ENCODE measurements at regions not wholly inside any gene's neighbourhood (a gene's known extent, or its start where the extent isn't known, plus 50 kb on each side); places are given as distances from the start of the nearest gene placed in this dataset.

DNA sequence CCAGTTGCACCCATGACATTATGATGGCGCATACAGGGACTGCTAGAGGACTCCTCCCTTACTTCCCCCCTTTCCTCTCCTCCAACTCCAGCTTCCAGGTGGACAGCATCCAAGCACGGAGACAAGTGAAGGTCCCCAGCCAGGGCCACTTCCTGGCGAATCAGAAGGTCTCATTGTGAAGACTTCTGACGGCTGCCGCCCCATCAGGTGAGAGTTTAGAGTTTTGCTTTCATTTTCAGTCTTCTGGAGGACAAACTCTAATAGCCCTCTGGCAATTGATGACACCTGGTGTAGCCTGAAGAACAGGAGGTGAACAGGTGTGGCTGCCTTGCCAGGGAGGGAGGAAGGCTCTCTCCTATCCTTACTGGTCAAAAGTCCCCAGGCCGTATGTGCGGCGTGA, 77.3 kb upstream of the KCNH7 start:
- CTCF ChIA-PET (ENCODE audit: partially characterized antibody): no interaction called here
- Mint-ChIP-seq H3K9me3 (peaks cover 0 to 4% (median 0%) of the 10 kb centered on the region in 8 donors), H3K27ac (no peak overlapping the region), H3K4me1 (no peaks in the 10 kb centered on the region), H3K27me3 (no peaks in the 10 kb centered on the region), H3K36me3 (no peaks in the 10 kb centered on the region), H3K4me3 (no peak overlapping the region)
- Histone ChIP-seq H3K4me1 (ENCODE audit: insufficient read depth, low read length) (no peaks in the 10 kb centered on the region), H3K36me3 (ENCODE audit: insufficient read depth, low read length) (no peaks in the 10 kb centered on the region), H3K4me3 (ENCODE audit: low read length in 2 of 2) (no peak overlapping the region), H3K27me3 (ENCODE audit: insufficient read depth, low read length) (no peaks in the 10 kb centered on the region), H3K27ac (ENCODE audit: low read depth, low read length) (no peak overlapping the region), H3K9me3 (ENCODE audit: control insufficient read depth in 1 of 2, low read length in 2 of 2) (no peaks in the 10 kb centered on the region)
- POLR2A ChIA-PET (ENCODE audit: partially characterized antibody): no interaction called here
- intact Hi-C loops (cut with micrococcal nuclease): no loop called here
- DNase-seq: no peak

DNA sequence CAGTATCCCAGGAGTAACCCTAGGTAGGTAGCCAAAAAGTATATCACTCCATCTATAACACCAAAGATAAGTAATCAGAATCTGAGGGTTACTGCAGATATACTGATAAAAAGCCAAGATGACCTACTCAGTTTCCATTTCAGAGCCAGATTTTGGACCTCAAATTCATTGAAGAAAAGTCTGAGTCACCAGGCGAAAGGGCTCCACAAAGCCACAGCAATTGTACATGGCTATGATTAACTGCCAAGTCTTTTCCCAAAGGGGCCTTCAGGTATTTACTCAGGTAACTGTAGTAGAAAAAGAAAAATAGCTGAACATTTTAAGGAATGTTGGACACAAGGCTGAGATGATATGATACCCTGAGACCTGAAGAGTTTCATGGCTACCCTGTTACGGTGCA, 75.6 kb upstream of the KCNH7 start:
- Histone ChIP-seq H3K27ac (ENCODE audit: low read depth, low read length) (no peak overlapping the region), H3K36me3 (ENCODE audit: insufficient read depth, low read length) (no peaks in the 10 kb centered on the region), H3K27me3 (ENCODE audit: insufficient read depth, low read length) (no peaks in the 10 kb centered on the region), H3K4me3 (ENCODE audit: low read length in 2 of 2) (no peak overlapping the region), H3K9me3 (ENCODE audit: control insufficient read depth in 1 of 2, low read length in 2 of 2) (no peaks in the 10 kb centered on the region), H3K4me1 (ENCODE audit: insufficient read depth, low read length) (no peaks in the 10 kb centered on the region)
- no peaks in the 10 kb centered on the region for H3K27me3 Mint-ChIP-seq
- no peaks in the 10 kb centered on the region for H3K4me1 Mint-ChIP-seq
- no peaks in the 10 kb centered on the region for H3K36me3 Mint-ChIP-seq
- H3K9me3 Mint-ChIP-seq: peaks cover 0 to 4% (median 2%) of the 10 kb centered on the region in 8 donors
- ChIA-PET POLR2A (ENCODE audit: partially characterized antibody) (no interaction called here), CTCF (ENCODE audit: partially characterized antibody) (no interaction called here)
- no peak overlapping the region for H3K27ac Mint-ChIP-seq
- intact Hi-C loops (cut with micrococcal nuclease): no loop called here
- DNase-seq: no peak
- H3K4me3 Mint-ChIP-seq: no peak overlapping the region

DNA sequence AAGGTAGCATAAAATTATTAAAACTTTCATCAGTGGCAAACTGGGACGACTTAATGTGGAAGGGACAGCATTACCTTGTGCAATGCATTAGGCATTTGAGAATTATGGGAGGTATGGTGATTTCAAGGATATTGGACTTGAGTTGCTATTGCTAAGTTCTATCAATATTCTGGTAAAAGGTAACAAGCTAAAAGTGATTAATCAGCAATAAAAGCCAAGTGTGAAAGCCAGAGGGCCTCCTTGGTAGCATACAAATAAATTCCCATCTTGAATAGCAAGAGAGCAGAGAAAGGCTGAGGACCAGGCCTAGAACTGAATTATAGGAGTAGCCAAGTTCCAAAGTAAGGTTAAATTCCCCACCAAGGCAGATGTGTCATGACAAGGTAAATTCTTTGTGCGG, 74.2 kb upstream of the KCNH7 start:
- no peak overlapping the region for H3K27ac ChIP-seq (ENCODE audit: low read depth, low read length)
- peaks cover 0 to 5% (median 2%) of the 10 kb centered on the region in 8 donors for H3K9me3 Mint-ChIP-seq
- H3K4me1 Mint-ChIP-seq: no peaks in the 10 kb centered on the region
- no peaks in the 10 kb centered on the region for H3K36me3 ChIP-seq (ENCODE audit: insufficient read depth, low read length)
- no peaks in the 10 kb centered on the region for H3K4me1 ChIP-seq (ENCODE audit: insufficient read depth, low read length)
- H3K27me3 Mint-ChIP-seq: no peaks in the 10 kb centered on the region
- H3K4me3 ChIP-seq (ENCODE audit: low read length in 2 of 2): no peak overlapping the region
- H3K4me3 Mint-ChIP-seq: no peak overlapping the region
- ChIA-PET POLR2A (ENCODE audit: partially characterized antibody) (no interaction called here), CTCF (ENCODE audit: partially characterized antibody) (no interaction called here)
- no peaks in the 10 kb centered on the region for H3K36me3 Mint-ChIP-seq
- no peak for DNase-seq
- no peaks in the 10 kb centered on the region for H3K27me3 ChIP-seq (ENCODE audit: insufficient read depth, low read length)
- H3K9me3 ChIP-seq (ENCODE audit: control insufficient read depth in 1 of 2, low read length in 2 of 2): no peaks in the 10 kb centered on the region
- intact Hi-C loops (cut with micrococcal nuclease): no loop called here
- H3K27ac Mint-ChIP-seq: no peak overlapping the region

DNA sequence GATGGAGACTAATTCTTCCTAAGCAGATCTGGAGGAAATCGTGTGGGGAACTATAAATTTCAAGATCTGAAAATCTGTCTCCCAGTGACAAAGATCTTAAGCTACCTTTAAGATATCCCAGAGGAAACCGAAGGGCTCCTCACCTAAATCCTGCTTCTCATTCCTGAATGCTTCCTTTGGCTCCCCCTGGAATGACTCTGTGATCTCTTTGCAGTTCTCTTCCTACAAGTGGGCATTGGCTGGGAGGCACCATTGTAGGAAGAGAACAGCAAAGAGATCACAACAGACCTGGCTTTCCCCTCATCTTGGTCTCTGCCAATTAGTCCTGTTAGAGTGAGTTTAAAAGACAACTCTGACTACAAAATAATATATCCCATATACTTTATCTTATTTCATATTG, 70.0 kb upstream of the KCNH7 start:
- H3K36me3 ChIP-seq (ENCODE audit: insufficient read depth, low read length): no peaks in the 10 kb centered on the region
- Mint-ChIP-seq H3K27me3 (no peaks in the 10 kb centered on the region), H3K27ac (no peak overlapping the region), H3K36me3 (no peaks in the 10 kb centered on the region), H3K4me1 (no peaks in the 10 kb centered on the region), H3K9me3 (peaks cover 0 to 7% (median 0%) of the 10 kb centered on the region in 8 donors), H3K4me3 (no peak overlapping the region)
- no peaks in the 10 kb centered on the region for H3K27me3 ChIP-seq (ENCODE audit: insufficient read depth, low read length)
- ChIA-PET POLR2A (ENCODE audit: partially characterized antibody) (no interaction called here), CTCF (ENCODE audit: partially characterized antibody) (no interaction called here)
- H3K4me1 ChIP-seq (ENCODE audit: insufficient read depth, low read length): no peaks in the 10 kb centered on the region
- no peaks in the 10 kb centered on the region for H3K9me3 ChIP-seq (ENCODE audit: control insufficient read depth in 1 of 2, low read length in 2 of 2)
- no peak for DNase-seq
- H3K4me3 ChIP-seq (ENCODE audit: low read length in 2 of 2): no peak overlapping the region
- intact Hi-C loops (cut with micrococcal nuclease): no loop called here
- no peak overlapping the region for H3K27ac ChIP-seq (ENCODE audit: low read depth, low read length)

DNA sequence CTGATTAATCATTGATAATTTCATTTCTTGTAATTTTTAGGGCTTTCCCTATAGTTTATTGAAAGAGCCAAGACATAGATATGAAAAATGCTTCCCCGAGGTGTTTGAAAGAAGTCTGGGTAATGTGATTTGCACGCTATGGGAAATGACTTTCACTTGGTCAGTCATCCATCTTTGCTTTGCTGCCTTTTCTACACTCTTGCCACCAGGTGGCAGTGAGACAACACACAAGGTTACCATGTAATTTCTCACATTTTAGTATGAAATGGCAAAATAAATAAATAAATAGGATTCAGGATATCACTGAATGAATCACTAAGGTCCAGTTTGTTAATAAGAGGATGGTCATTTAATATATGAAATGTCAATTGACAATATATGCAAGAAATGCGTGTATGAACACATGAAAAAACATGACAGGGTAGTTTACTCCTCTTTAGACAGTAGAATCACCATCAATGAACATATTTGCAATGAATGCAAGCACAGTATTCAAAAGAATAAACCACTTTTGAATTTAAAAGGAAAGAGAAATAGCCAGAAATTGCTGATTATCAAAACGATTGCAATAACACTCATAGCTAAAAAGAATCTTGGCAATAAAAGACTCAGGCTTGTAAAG, 52.2 kb upstream of the KCNH7 start:
- Mint-ChIP-seq H3K27me3 (no peaks in the 10 kb centered on the region), H3K36me3 (no peaks in the 10 kb centered on the region), H3K9me3 (peaks cover 0 to 2% (median 0%) of the 10 kb centered on the region in 8 donors), H3K4me1 (no peaks in the 10 kb centered on the region), H3K27ac (no peak overlapping the region), H3K4me3 (peak overlapping the region in 1 of 8 donors; percentile 35)
- H3K27ac ChIP-seq (ENCODE audit: low read depth, low read length): no peak overlapping the region
- ChIA-PET CTCF (ENCODE audit: partially characterized antibody) (no interaction called here), POLR2A (ENCODE audit: partially characterized antibody) (no interaction called here)
- peak in 1 of 5 donors; percentile 0 for DNase-seq
- H3K4me3 ChIP-seq (ENCODE audit: low read length in 2 of 2): no peak overlapping the region
- intact Hi-C loops (cut with micrococcal nuclease): no loop called here
- H3K4me1 ChIP-seq (ENCODE audit: insufficient read depth, low read length): no peaks in the 10 kb centered on the region
- no peaks in the 10 kb centered on the region for H3K27me3 ChIP-seq (ENCODE audit: insufficient read depth, low read length)
- H3K9me3 ChIP-seq (ENCODE audit: control insufficient read depth in 1 of 2, low read length in 2 of 2): no peaks in the 10 kb centered on the region
- H3K36me3 ChIP-seq (ENCODE audit: insufficient read depth, low read length): no peaks in the 10 kb centered on the region

DNA sequence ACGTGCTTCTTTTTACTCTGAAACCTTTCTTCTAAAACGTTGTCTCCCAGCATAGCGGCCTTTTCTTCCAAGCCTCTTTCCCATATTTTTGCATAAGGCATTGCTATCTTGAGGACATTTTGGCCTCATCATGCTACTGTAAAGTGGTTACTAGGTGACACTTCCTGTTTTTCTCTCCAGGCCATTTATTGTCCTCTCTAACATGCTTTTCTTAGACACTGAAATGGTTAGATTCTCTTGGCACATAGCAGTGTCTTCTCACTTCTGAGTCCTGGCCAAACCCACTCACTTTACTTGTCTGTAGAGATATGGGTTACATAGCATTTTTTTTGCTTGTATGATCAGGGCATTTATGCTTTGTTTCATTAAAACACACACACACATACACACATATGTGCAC, 50.1 kb upstream of the KCNH7 start:
- no peaks in the 10 kb centered on the region for H3K36me3 Mint-ChIP-seq
- Histone ChIP-seq H3K4me3 (ENCODE audit: low read length in 2 of 2) (no peak overlapping the region), H3K4me1 (ENCODE audit: insufficient read depth, low read length) (no peaks in the 10 kb centered on the region), H3K27me3 (ENCODE audit: insufficient read depth, low read length) (no peaks in the 10 kb centered on the region), H3K9me3 (ENCODE audit: control insufficient read depth in 1 of 2, low read length in 2 of 2) (no peaks in the 10 kb centered on the region), H3K36me3 (ENCODE audit: insufficient read depth, low read length) (no peaks in the 10 kb centered on the region), H3K27ac (ENCODE audit: low read depth, low read length) (no peak overlapping the region)
- no peak for DNase-seq
- ChIA-PET POLR2A (ENCODE audit: partially characterized antibody) (no interaction called here), CTCF (ENCODE audit: partially characterized antibody) (no interaction called here)
- no peak overlapping the region for H3K27ac Mint-ChIP-seq
- no peaks in the 10 kb centered on the region for H3K9me3 Mint-ChIP-seq
- no peaks in the 10 kb centered on the region for H3K27me3 Mint-ChIP-seq
- no peaks in the 10 kb centered on the region for H3K4me1 Mint-ChIP-seq
- intact Hi-C loops (cut with micrococcal nuclease): no loop called here
- no peak overlapping the region for H3K4me3 Mint-ChIP-seq

All from CD4-positive, alpha-beta memory T cell (primary cell).